HEK293 (cell line): ENCODE measurements at regions not wholly inside any gene's neighbourhood (a gene's known extent, or its start where the extent isn't known, plus 50 kb on each side); places are given as distances from the start of the nearest gene placed in this dataset.

ENCODE experiments used
- CTCF ChIA-PET: fragments of 350-600 bp; formaldehyde crosslinking; extraction: SDS; loops from one replicate; lab custom pipeline; 2021; ENCODE audit warnings: antibody characterized with exemption; lab: Yijun Ruan, JAX
- POLR2A ChIA-PET: fragments of 300-600 bp; formaldehyde crosslinking; extraction: SDS; loops from one replicate; lab custom pipeline; 2020; ENCODE audit warnings: antibody characterized with exemption, inconsistent platforms; lab: Yijun Ruan, JAX
- H3K27ac ChIP-seq: fragments of 200-500 bp; sonication (Bioruptor generic); 2 replicates; pipeline ENCODE4 v1.5.1; 2014; ENCODE audit warnings: low read depth, low read length, control low read depth, inconsistent platforms; ENCODE audit errors: extremely low read depth
- H3K36me3 ChIP-seq, 2 experiments: fragments of 200-500 bp in 1 of 2; sonication (Bioruptor generic) in 1 of 2; 1 replicate in 1 of 2; 2 replicates in 1 of 2; pipeline ENCODE4 v1.5.1; 2014 to 2017; ENCODE audit warnings: inconsistent platforms in 2 of 2, low read length in 2 of 2; ENCODE audit not compliant: control insufficient read depth in 2 of 2, insufficient read depth in 1 of 2
- H3K4me1 ChIP-seq: fragments of 200-500 bp; sonication (Bioruptor generic); 2 replicates; pipeline ENCODE4 v1.5.1; 2014; ENCODE audit warnings: mild to moderate bottlenecking, low read length, inconsistent platforms; ENCODE audit not compliant: control insufficient read depth, insufficient read depth
- H3K4me3 ChIP-seq: 2 replicates; pipeline ENCODE4 v1.5.1; 2011; ENCODE audit warnings: low read depth, mild to moderate bottlenecking, control low read depth, low read length, moderate library complexity
- H3K9me3 ChIP-seq: fragments of 200-500 bp; sonication (Bioruptor generic); 2 replicates; pipeline ENCODE4 v1.5.1; 2014; ENCODE audit warnings: low read depth, low read length, inconsistent platforms; ENCODE audit not compliant: control insufficient read depth, insufficient read depth
- GLI4 ChIP-seq: fragments of 450-650 bp; formaldehyde crosslinking; IDR thresholded peaks from 2 replicates; pipeline ENCODE4 v1.5.1; 2016; ENCODE audit warnings: missing biosample characterization, missing genetic modification characterization
- GLIS1 ChIP-seq: fragments of 450-650 bp; formaldehyde crosslinking; IDR thresholded peaks from 2 replicates; pipeline ENCODE4 v1.5.1; 2016; ENCODE audit warnings: missing biosample characterization, missing genetic modification characterization
- HOXC10 ChIP-seq: sonication (generic); formaldehyde crosslinking; IDR thresholded peaks from 2 replicates; pipeline ENCODE4 v1.8.1; 2023; ENCODE audit warnings: mild to moderate bottlenecking, missing genetic modification reagents
- SETDB1 ChIP-seq: IDR thresholded peaks from one replicate; pipeline ENCODE4 v1.6.1; 2017; ENCODE audit warnings: mild to moderate bottlenecking, low read length, moderate library complexity, mixed read lengths; ENCODE audit not compliant: insufficient read length
- SP2 ChIP-seq: fragments of 450-650 bp; formaldehyde crosslinking; IDR thresholded peaks from 2 replicates; pipeline ENCODE4 v1.5.1; 2016; ENCODE audit warnings: missing biosample characterization, missing genetic modification characterization
- WT1 ChIP-seq: fragments of 450-650 bp; formaldehyde crosslinking; IDR thresholded peaks from 2 replicates; pipeline ENCODE4 v1.5.1; 2016; ENCODE audit warnings: missing biosample characterization, missing genetic modification characterization
- ZFP3 ChIP-seq: fragments of 450-650 bp; formaldehyde crosslinking; IDR thresholded peaks from 2 replicates; pipeline ENCODE4 v1.5.1; 2016; ENCODE audit warnings: low read depth, missing biosample characterization, missing genetic modification characterization
- ZNF146 ChIP-seq: fragments of 450-650 bp; formaldehyde crosslinking; IDR thresholded peaks from 2 replicates; pipeline ENCODE4 v1.5.1; 2016; ENCODE audit warnings: missing biosample characterization, missing genetic modification characterization
- ZNF157 ChIP-seq: fragments of 450-650 bp; formaldehyde crosslinking; IDR thresholded peaks from 2 replicates; pipeline ENCODE4 v1.5.1; 2016; ENCODE audit warnings: missing biosample characterization, missing genetic modification characterization
- ZNF24 ChIP-seq: fragments of 450-650 bp; formaldehyde crosslinking; IDR thresholded peaks from 2 replicates; pipeline ENCODE4 v1.5.1; 2016; ENCODE audit warnings: missing biosample characterization, missing genetic modification characterization
- ZNF274 ChIP-seq, 2 experiments: fragments of 200-500 bp in 1 of 2; fragments of 450-650 bp in 1 of 2; sonication (Bioruptor generic) in 1 of 2; formaldehyde crosslinking in 1 of 2; IDR thresholded peaks; 2 replicates each; pipeline versions ENCODE4 v1.5.1 to v1.6.1; 2014 to 2016; ENCODE audit warnings: borderline replicate concordance in 1 of 2, inconsistent platforms in 1 of 2, low read length in 1 of 2, missing biosample characterization in 1 of 2, missing genetic modification characterization in 1 of 2
- ZNF280D ChIP-seq: fragments of 450-650 bp; formaldehyde crosslinking; IDR thresholded peaks from 2 replicates; pipeline ENCODE4 v1.5.1; 2016; ENCODE audit warnings: missing biosample characterization, missing genetic modification characterization
- ZNF302 ChIP-seq: fragments of 450-650 bp; formaldehyde crosslinking; IDR thresholded peaks from 2 replicates; pipeline ENCODE4 v1.5.1; 2016; ENCODE audit warnings: missing biosample characterization, missing genetic modification characterization, low read depth
- ZNF433 ChIP-seq: fragments of 450-650 bp; formaldehyde crosslinking; IDR thresholded peaks from 2 replicates; pipeline ENCODE4 v1.5.1; 2016; ENCODE audit warnings: missing biosample characterization, missing genetic modification characterization, low read depth
- ZNF521 ChIP-seq: fragments of 450-650 bp; formaldehyde crosslinking; IDR thresholded peaks from 2 replicates; pipeline ENCODE4 v1.5.1; 2017; ENCODE audit warnings: missing biosample characterization, mild to moderate bottlenecking, missing genetic modification characterization
- ZNF530 ChIP-seq: fragments of 450-650 bp; formaldehyde crosslinking; IDR thresholded peaks from 2 replicates; pipeline ENCODE4 v1.5.1; 2016; ENCODE audit warnings: low read depth, missing biosample characterization, missing genetic modification characterization
- ZNF560 ChIP-seq: fragments of 450-650 bp; formaldehyde crosslinking; IDR thresholded peaks from 2 replicates; pipeline ENCODE4 v1.5.1; 2017; ENCODE audit warnings: missing biosample characterization, missing genetic modification characterization, borderline replicate concordance
- ZNF571 ChIP-seq: fragments of 450-650 bp; formaldehyde crosslinking; IDR thresholded peaks from 2 replicates; pipeline ENCODE4 v1.5.0; 2017; ENCODE audit warnings: missing biosample characterization, missing genetic modification characterization
- ZNF596 ChIP-seq: fragments of 450-650 bp; IDR thresholded peaks from 2 replicates; pipeline ENCODE4 v1.5.0; 2018; ENCODE audit warnings: missing biosample characterization, mild to moderate bottlenecking, missing genetic modification characterization, moderate library complexity
- ZNF621 ChIP-seq: fragments of 450-650 bp; formaldehyde crosslinking; IDR thresholded peaks from 2 replicates; pipeline ENCODE4 v1.5.1; 2017; ENCODE audit warnings: missing biosample characterization, missing genetic modification characterization
- ZNF670 ChIP-seq: fragments of 450-650 bp; formaldehyde crosslinking; IDR thresholded peaks from 2 replicates; pipeline ENCODE4 v1.5.1; 2016; ENCODE audit warnings: missing biosample characterization, missing genetic modification characterization, low read depth
- ZNF692 ChIP-seq: fragments of 450-650 bp; formaldehyde crosslinking; IDR thresholded peaks from 2 replicates; pipeline ENCODE4 v1.5.1; 2016; ENCODE audit warnings: missing biosample characterization, missing genetic modification characterization
- ZNF785 ChIP-seq: fragments of 450-650 bp; formaldehyde crosslinking; IDR thresholded peaks from 2 replicates; pipeline ENCODE4 v1.5.1; 2016; ENCODE audit warnings: missing biosample characterization, missing genetic modification characterization
- TF ChIP-seq, protein P1 (sequence below): sonication (generic); formaldehyde crosslinking; IDR thresholded peaks from 2 replicates; pipeline ENCODE4 v1.8.1; 2022; ENCODE audit warnings: mild to moderate bottlenecking, moderate library complexity, missing genetic modification reagents
- TF ChIP-seq, protein P2 (sequence below): fragments of 450-650 bp; formaldehyde crosslinking; IDR thresholded peaks from 2 replicates; pipeline ENCODE4 v1.5.1; 2017; ENCODE audit warnings: missing biosample characterization, missing genetic modification characterization

GRCh38 chr9:87255431-87256155 is 242.1 kb upstream of the DAPK1 start:
- no peaks in the 10 kb centered on the region for H3K9me3 ChIP-seq
- no peak overlapping the region for H3K27ac ChIP-seq
- POLR2A ChIA-PET, result no interaction called here
- CTCF ChIA-PET, result no interaction called here
- TF ChIP-seq ZNF785 (tag by site-specific recombination) (no peak), SP2 (no peak), ZNF433 (tag by site-specific recombination) (no peak), ZNF274 (IDR thresholded peaks at IDR 0.05; ENCODE audit: low read length) (no peak), ZNF274 (tag by site-specific recombination; IDR thresholded peaks at IDR 0.05; ENCODE audit: borderline replicate concordance) (no peak), ZNF146 (tag by site-specific recombination) (no peak), ZNF571 (tag by site-specific recombination) (no peak), GLIS1 (tag by site-specific recombination) (no peak), ZFP3 (tag by site-specific recombination) (no peak), ZNF280D (tag by site-specific recombination) (no peak), ZNF302 (tag by site-specific recombination) (no peak), ZNF521 (tag by site-specific recombination) (no peak), ZNF596 (tag by site-specific recombination) (no peak), HOXC10 (CRISPR knock-in tag) (no peak), ZNF670 (tag by site-specific recombination) (no peak), ZNF157 (tag by site-specific recombination) (no peak), ZNF692 (tag by site-specific recombination) (no peak), WT1 (no peak), GLI4 (no peak), ZNF560 (tag by site-specific recombination) (no peak)
- TF ChIP-seq, protein P1, sequence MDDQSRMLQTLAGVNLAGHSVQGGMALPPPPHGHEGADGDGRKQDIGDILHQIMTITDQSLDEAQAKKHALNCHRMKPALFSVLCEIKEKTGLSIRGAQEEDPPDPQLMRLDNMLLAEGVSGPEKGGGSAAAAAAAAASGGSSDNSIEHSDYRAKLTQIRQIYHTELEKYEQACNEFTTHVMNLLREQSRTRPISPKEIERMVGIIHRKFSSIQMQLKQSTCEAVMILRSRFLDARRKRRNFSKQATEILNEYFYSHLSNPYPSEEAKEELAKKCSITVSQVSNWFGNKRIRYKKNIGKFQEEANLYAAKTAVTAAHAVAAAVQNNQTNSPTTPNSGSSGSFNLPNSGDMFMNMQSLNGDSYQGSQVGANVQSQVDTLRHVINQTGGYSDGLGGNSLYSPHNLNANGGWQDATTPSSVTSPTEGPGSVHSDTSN, result no peak
- TF ChIP-seq, all 188 proteins: peak for 0
- Histone ChIP-seq H3K4me1 (peaks cover 4% of the 10 kb centered on the region; the same call in 1 of the 2 replicates), H3K4me3 (no peak overlapping the region), H3K36me3 (no peaks in the 10 kb centered on the region)

- H3K27ac ChIP-seq, result no peak overlapping the region
- H3K9me3 ChIP-seq, result no peaks in the 10 kb centered on the region
- H3K36me3 ChIP-seq, result no peaks in the 10 kb centered on the region
- TF ChIP-seq ZNF24 (tag by site-specific recombination), result peak; percentile 65; the same call in 1 of the 2 replicates
- TF ChIP-seq, protein P2, sequence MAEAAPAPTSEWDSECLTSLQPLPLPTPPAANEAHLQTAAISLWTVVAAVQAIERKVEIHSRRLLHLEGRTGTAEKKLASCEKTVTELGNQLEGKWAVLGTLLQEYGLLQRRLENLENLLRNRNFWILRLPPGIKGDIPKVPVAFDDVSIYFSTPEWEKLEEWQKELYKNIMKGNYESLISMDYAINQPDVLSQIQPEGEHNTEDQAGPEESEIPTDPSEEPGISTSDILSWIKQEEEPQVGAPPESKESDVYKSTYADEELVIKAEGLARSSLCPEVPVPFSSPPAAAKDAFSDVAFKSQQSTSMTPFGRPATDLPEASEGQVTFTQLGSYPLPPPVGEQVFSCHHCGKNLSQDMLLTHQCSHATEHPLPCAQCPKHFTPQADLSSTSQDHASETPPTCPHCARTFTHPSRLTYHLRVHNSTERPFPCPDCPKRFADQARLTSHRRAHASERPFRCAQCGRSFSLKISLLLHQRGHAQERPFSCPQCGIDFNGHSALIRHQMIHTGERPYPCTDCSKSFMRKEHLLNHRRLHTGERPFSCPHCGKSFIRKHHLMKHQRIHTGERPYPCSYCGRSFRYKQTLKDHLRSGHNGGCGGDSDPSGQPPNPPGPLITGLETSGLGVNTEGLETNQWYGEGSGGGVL, result no peak
- TF ChIP-seq ZNF621 (tag by site-specific recombination), result no peak
- TF ChIP-seq ZNF530 (tag by site-specific recombination), result no peak
- no peak for TF ChIP-seq SETDB1
- ChIA-PET POLR2A (no interaction called here), CTCF (no interaction called here)
- H3K4me3 ChIP-seq, result no peak overlapping the region
- H3K4me1 ChIP-seq, result peaks cover 4% of the 10 kb centered on the region; the same call in 1 of the 2 replicates
Observed at GRCh38 chr9:87256973-87257372, 240.7 kb upstream of the DAPK1 start.
